ENCODE measurements at regions not wholly inside any gene's neighbourhood (a gene's known extent, or its start where the extent isn't known, plus 50 kb on each side); places are given as distances from the start of the nearest gene placed in this dataset.

- Mint-ChIP-seq H3K36me3 (ENCODE audit: unreplicated experiment) (no peaks in the 10 kb centered on the region), H3K27ac (ENCODE audit: unreplicated experiment) (no peak overlapping the region), H3K4me1 (ENCODE audit: low read depth, unreplicated experiment) (no peaks in the 10 kb centered on the region)
Measured at GRCh38 chr4:123786163-123786915, 389.7 kb downstream of the SPRY1 start.

GRCh38 chr4:123786920-123787319 is 390.3 kb downstream of the SPRY1 start:
- Mint-ChIP-seq H3K4me3 (ENCODE audit: unreplicated experiment) (no peak overlapping the region), H3K36me3 (ENCODE audit: unreplicated experiment) (no peaks in the 10 kb centered on the region), H3K27me3 (ENCODE audit: unreplicated experiment) (peaks cover 2% of the 10 kb centered on the region), H3K9me3 (ENCODE audit: unreplicated experiment) (no peaks in the 10 kb centered on the region), H3K27ac (ENCODE audit: unreplicated experiment) (no peak overlapping the region), H3K4me1 (ENCODE audit: low read depth, unreplicated experiment) (no peaks in the 10 kb centered on the region)
- no peak for TF ChIP-seq CTCF (IDR thresholded peaks at IDR 0.05; ENCODE audit: partially characterized antibody, unreplicated experiment)
- no peak for DNase-seq

More at GRCh38 chr4:123786163-123786915, 389.7 kb downstream of the SPRY1 start:
- Mint-ChIP-seq H3K9me3 (ENCODE audit: unreplicated experiment) (no peaks in the 10 kb centered on the region), H3K4me3 (ENCODE audit: unreplicated experiment) (no peak overlapping the region), H3K27me3 (ENCODE audit: unreplicated experiment) (peaks cover 2% of the 10 kb centered on the region)
- no peak for TF ChIP-seq CTCF (IDR thresholded peaks at IDR 0.05; ENCODE audit: partially characterized antibody, unreplicated experiment)
- no peak for DNase-seq

GRCh38 chr4:123787512-123788080 is 391.0 kb downstream of the SPRY1 start:
- H3K27ac Mint-ChIP-seq (ENCODE audit: unreplicated experiment), result no peak overlapping the region
- no peak overlapping the region for H3K4me3 Mint-ChIP-seq (ENCODE audit: unreplicated experiment)
- H3K36me3 Mint-ChIP-seq (ENCODE audit: unreplicated experiment), result no peaks in the 10 kb centered on the region
- no peaks in the 10 kb centered on the region for H3K9me3 Mint-ChIP-seq (ENCODE audit: unreplicated experiment)
- no peak for DNase-seq
- H3K27me3 Mint-ChIP-seq (ENCODE audit: unreplicated experiment), result peaks cover 2% of the 10 kb centered on the region
- no peaks in the 10 kb centered on the region for H3K4me1 Mint-ChIP-seq (ENCODE audit: low read depth, unreplicated experiment)
- TF ChIP-seq CTCF (IDR thresholded peaks at IDR 0.05; ENCODE audit: partially characterized antibody, unreplicated experiment), result no peak

GRCh38 chr4:123788577-123788976 is 392.0 kb downstream of the SPRY1 start:
- no peak for TF ChIP-seq CTCF (IDR thresholded peaks at IDR 0.05; ENCODE audit: partially characterized antibody, unreplicated experiment)
- peaks cover 2% of the 10 kb centered on the region for H3K27me3 Mint-ChIP-seq (ENCODE audit: unreplicated experiment)
- DNase-seq, result no peak
- H3K9me3 Mint-ChIP-seq (ENCODE audit: unreplicated experiment), result no peaks in the 10 kb centered on the region
- no peak overlapping the region for H3K4me3 Mint-ChIP-seq (ENCODE audit: unreplicated experiment)
- no peak overlapping the region for H3K27ac Mint-ChIP-seq (ENCODE audit: unreplicated experiment)
- H3K36me3 Mint-ChIP-seq (ENCODE audit: unreplicated experiment), result no peaks in the 10 kb centered on the region
- H3K4me1 Mint-ChIP-seq (ENCODE audit: low read depth, unreplicated experiment), result no peaks in the 10 kb centered on the region

- Mint-ChIP-seq H3K4me3 (ENCODE audit: unreplicated experiment) (no peak overlapping the region), H3K27ac (ENCODE audit: unreplicated experiment) (no peak overlapping the region), H3K9me3 (ENCODE audit: unreplicated experiment) (no peaks in the 10 kb centered on the region), H3K27me3 (ENCODE audit: unreplicated experiment) (no peaks in the 10 kb centered on the region), H3K36me3 (ENCODE audit: unreplicated experiment) (no peaks in the 10 kb centered on the region), H3K4me1 (ENCODE audit: low read depth, unreplicated experiment) (no peaks in the 10 kb centered on the region)
- no peak for DNase-seq
- no peak for TF ChIP-seq CTCF (IDR thresholded peaks at IDR 0.05; ENCODE audit: partially characterized antibody, unreplicated experiment)
Measured at GRCh38 chr4:123790681-123791080, 394.1 kb downstream of the SPRY1 start.

Measured in glutamatergic neuron (in vitro differentiated cells).